GM23338 (cell line): ENCODE measurements at regions not wholly inside any gene's neighbourhood (a gene's known extent, or its start where the extent isn't known, plus 50 kb on each side); places are given as distances from the start of the nearest gene placed in this dataset.

ENCODE experiments used
- ATAC-seq: fragments of 200-7000 bp; cut with Tn5 transposase; 3 replicates; pipeline ENCODE4 v1.9.1; 2020
- DNase-seq: peaks from one replicate; pipeline ENCODE4 v3.0.0-alpha.2; 2015; ENCODE audit warnings: low spot score
- H2AFZ ChIP-seq: fragments of 200-600 bp; sonication (generic); 2 replicates; pipeline ENCODE4 v1.8.0; 2016; ENCODE audit warnings: antibody characterized with exemption, mild to moderate bottlenecking, moderate library complexity
- H3F3A ChIP-seq: fragments of 200-600 bp; sonication (generic); replicated peaks from 2 replicates; pipeline ENCODE4 v1.8.0; 2017; ENCODE audit warnings: antibody characterized with exemption, mixed run types, low read depth
- H3K27ac ChIP-seq: fragments of 200-600 bp; sonication (generic); 2 replicates; pipeline ENCODE4 v1.6.1; 2016; ENCODE audit warnings: low read depth
- H3K27me3 ChIP-seq: fragments of 200-600 bp; sonication (generic); 2 replicates; pipeline ENCODE4 v1.8.0; 2016; ENCODE audit warnings: mild to moderate bottlenecking, mixed run types, moderate library complexity; ENCODE audit not compliant: insufficient read depth
- H3K36me3 ChIP-seq: fragments of 200-600 bp; sonication (generic); 2 replicates; pipeline ENCODE4 v1.8.0; 2016; ENCODE audit warnings: mild to moderate bottlenecking; ENCODE audit not compliant: insufficient read depth
- H3K4me1 ChIP-seq: fragments of 200-600 bp; sonication (generic); 2 replicates; pipeline ENCODE4 v1.8.0; 2016; ENCODE audit warnings: mild to moderate bottlenecking, moderate library complexity; ENCODE audit not compliant: insufficient read depth
- H3K4me2 ChIP-seq: fragments of 200-600 bp; sonication (generic); 2 replicates; pipeline ENCODE4 v1.7.1; 2017; ENCODE audit warnings: mixed run types
- H3K4me3 ChIP-seq: fragments of 200-600 bp; sonication (generic); 2 replicates; pipeline ENCODE4 v1.6.1; 2016; ENCODE audit warnings: mixed run types
- H3K79me2 ChIP-seq: fragments of 200-600 bp; sonication (generic); replicated peaks from 2 replicates; pipeline ENCODE4 v1.8.0; 2017; ENCODE audit warnings: mild to moderate bottlenecking; ENCODE audit not compliant: insufficient read depth
- H3K9me2 ChIP-seq: fragments of 200-600 bp; sonication (generic); 2 replicates; pipeline ENCODE4 v1.8.0; 2017; ENCODE audit not compliant: insufficient read depth
- H4K20me1 ChIP-seq: fragments of 200-600 bp; sonication (generic); replicated peaks from 2 replicates; pipeline ENCODE4 v1.8.0; 2017; ENCODE audit warnings: mild to moderate bottlenecking; ENCODE audit not compliant: insufficient read depth
- H3K27ac Mint-ChIP-seq: 2 replicates; pipeline ENCODE4 v1.8.0; 2020; ENCODE audit warnings: inconsistent platforms, mild to moderate bottlenecking, moderate library complexity, mixed read lengths
- H3K27me3 Mint-ChIP-seq: 3 replicates; pipeline ENCODE4 v1.8.0; 2022; ENCODE audit warnings: low read depth, mild to moderate bottlenecking, moderate library complexity, mixed read lengths, inconsistent platforms; ENCODE audit not compliant: insufficient read depth, poor library complexity
- H3K36me3 Mint-ChIP-seq: 3 replicates; pipeline ENCODE4 v1.8.0; 2021; ENCODE audit warnings: low read depth, mild to moderate bottlenecking, inconsistent platforms, moderate library complexity, mixed read lengths
- H3K4me1 Mint-ChIP-seq: 3 replicates; pipeline ENCODE4 v1.8.0; 2020; ENCODE audit warnings: mild to moderate bottlenecking, inconsistent platforms, mixed read lengths
- H3K4me3 Mint-ChIP-seq: 3 replicates; pipeline ENCODE4 v1.8.0; 2021; ENCODE audit warnings: moderate library complexity, mild to moderate bottlenecking, inconsistent platforms, mixed read lengths
- H3K9me3 Mint-ChIP-seq: 3 replicates; pipeline ENCODE4 v1.8.0; 2020; ENCODE audit warnings: moderate library complexity, mild to moderate bottlenecking, inconsistent platforms, mixed read lengths
- CREB1 ChIP-seq: fragments of 250-450 bp; sonication (Bioruptor Pico); IDR thresholded peaks from 2 replicates; pipeline ENCODE4 v1.5.0; 2020; ENCODE audit warnings: low read depth, mild to moderate bottlenecking, moderate library complexity
- CTCF ChIP-seq, 2 experiments: fragments of 200-600 bp in 1 of 2; sonication (generic) in 1 of 2; conservative IDR thresholded peaks; 2 replicates each; pipeline versions ENCODE4 v1.5.1 to v1.6.1; 2016 to 2017; ENCODE audit warnings: antibody characterized with exemption in 2 of 2, low read depth in 2 of 2, mild to moderate bottlenecking in 2 of 2, moderate library complexity in 1 of 2
- ETS1 ChIP-seq: IDR thresholded peaks from 2 replicates; pipeline ENCODE4 v1.6.1; 2016; ENCODE audit warnings: antibody characterized with exemption
- EZH2 ChIP-seq: fragments of 200-600 bp; sonication (generic); IDR thresholded peaks from one replicate; pipeline ENCODE4 v1.8.0; 2017; ENCODE audit warnings: antibody characterized with exemption, mild to moderate bottlenecking, low read depth; ENCODE audit not compliant: unreplicated experiment
- EZH2phosphoT487 ChIP-seq: fragments of 200-600 bp; sonication (generic); IDR thresholded peaks from one replicate; pipeline ENCODE4 v1.8.1; 2018; ENCODE audit warnings: antibody characterized with exemption; ENCODE audit not compliant: unreplicated experiment
- NANOG ChIP-seq: IDR thresholded peaks from 2 replicates; pipeline ENCODE4 v1.6.1; 2016; ENCODE audit warnings: antibody characterized with exemption, borderline replicate concordance
- STAT1 ChIP-seq: IDR thresholded peaks from one replicate; pipeline ENCODE4 v1.6.1; 2016; ENCODE audit warnings: antibody characterized with exemption; ENCODE audit not compliant: unreplicated experiment
- ZNF114 ChIP-seq: fragments of 250-450 bp; sonication (Bioruptor Pico); IDR thresholded peaks from 2 replicates; pipeline ENCODE4 v1.5.0; 2020; ENCODE audit warnings: mild to moderate bottlenecking, moderate library complexity
- ZNF331 ChIP-seq: fragments of 250-450 bp; sonication (Bioruptor Pico); IDR thresholded peaks from 2 replicates; pipeline ENCODE4 v1.5.0; 2020; ENCODE audit warnings: low read depth, mild to moderate bottlenecking, moderate library complexity
- ZNF462 ChIP-seq: fragments of 250-450 bp; sonication (Bioruptor Pico); IDR thresholded peaks from 2 replicates; pipeline ENCODE4 v1.5.0; 2020; ENCODE audit warnings: mild to moderate bottlenecking, moderate library complexity

GRCh38 chr4:81796790-81797528 is 325.3 kb upstream of the RASGEF1B start:
- peaks cover 12% of the 10 kb centered on the region for H3K9me3 Mint-ChIP-seq
- no peaks in the 10 kb centered on the region for H3K4me1 ChIP-seq
- no peak overlapping the region for H3K27ac ChIP-seq
- no peak overlapping the region for H2AFZ ChIP-seq
- DNase-seq (no peak), ATAC-seq (no peak)
- no peaks in the 10 kb centered on the region for H3K27me3 Mint-ChIP-seq
- H3K4me3 Mint-ChIP-seq = no peak overlapping the region
- no peak overlapping the region for H3K4me2 ChIP-seq
- no peaks in the 10 kb centered on the region for H3K36me3 ChIP-seq
- H3K27me3 ChIP-seq = no peaks in the 10 kb centered on the region
- peaks cover 3% of the 10 kb centered on the region; the same call in 1 of the 3 replicates for H3K4me1 Mint-ChIP-seq
- no peak overlapping the region for H3K27ac Mint-ChIP-seq
- no peaks in the 10 kb centered on the region for H3K79me2 ChIP-seq
- H3K4me3 ChIP-seq = no peak overlapping the region
- H3K9me2 ChIP-seq = peaks cover 9% of the 10 kb centered on the region
- peaks cover 12% of the 10 kb centered on the region; the same call in 2 of the 3 replicates for H3K36me3 Mint-ChIP-seq
- H4K20me1 ChIP-seq = no peaks in the 10 kb centered on the region
- no peaks in the 10 kb centered on the region for H3F3A ChIP-seq
- no peak for TF ChIP-seq ETS1
- no peak for TF ChIP-seq CTCF (conservative IDR thresholded peaks at IDR 0.05; ENCODE audit: low read depth in 2 of 2)
- no peak for TF ChIP-seq ZNF114 (CRISPR knock-in tag)
- TF ChIP-seq EZH2 = no peak
- TF ChIP-seq CREB1 = no peak
- TF ChIP-seq NANOG = no peak
- no peak for TF ChIP-seq EZH2phosphoT487
- no peak for TF ChIP-seq STAT1
- no peak for TF ChIP-seq ZNF331
- TF ChIP-seq ZNF462 = no peak
